Fibroblast of mammary gland (primary cell): ENCODE measurements at regions not wholly inside any gene's neighbourhood (a gene's known extent, or its start where the extent isn't known, plus 50 kb on each side); places are given as distances from the start of the nearest gene placed in this dataset.
"Not testable (repeated sequence)": the region's sequence is repeated elsewhere in the genome, so short reads cannot be mapped to it uniquely, and the experiment has no call there.

ENCODE experiments used
- DNase-seq: peaks from one replicate; pipeline ENCODE4 v3.0.0-alpha.2; 2010; ENCODE audit warnings: low read depth
- H3K4me3 ChIP-seq: 2 replicates; pipeline ENCODE4 v1.5.1; 2011; ENCODE audit warnings: low read depth, mild to moderate bottlenecking, low read length, moderate library complexity; ENCODE audit not compliant: control insufficient read depth
- TF ChIP-seq, protein P1 (sequence below): conservative IDR thresholded peaks from 2 replicates; pipeline ENCODE4 v1.5.1; 2011; ENCODE audit warnings: low read depth, low read length, inconsistent platforms; ENCODE audit not compliant: control insufficient read depth, insufficient read depth

GRCh38 chr22:48414651-48415050 is 1413.0 kb downstream of the BRD1 start:
- no peak for DNase-seq
- no peak overlapping the region for H3K4me3 ChIP-seq
- TF ChIP-seq, protein P1, sequence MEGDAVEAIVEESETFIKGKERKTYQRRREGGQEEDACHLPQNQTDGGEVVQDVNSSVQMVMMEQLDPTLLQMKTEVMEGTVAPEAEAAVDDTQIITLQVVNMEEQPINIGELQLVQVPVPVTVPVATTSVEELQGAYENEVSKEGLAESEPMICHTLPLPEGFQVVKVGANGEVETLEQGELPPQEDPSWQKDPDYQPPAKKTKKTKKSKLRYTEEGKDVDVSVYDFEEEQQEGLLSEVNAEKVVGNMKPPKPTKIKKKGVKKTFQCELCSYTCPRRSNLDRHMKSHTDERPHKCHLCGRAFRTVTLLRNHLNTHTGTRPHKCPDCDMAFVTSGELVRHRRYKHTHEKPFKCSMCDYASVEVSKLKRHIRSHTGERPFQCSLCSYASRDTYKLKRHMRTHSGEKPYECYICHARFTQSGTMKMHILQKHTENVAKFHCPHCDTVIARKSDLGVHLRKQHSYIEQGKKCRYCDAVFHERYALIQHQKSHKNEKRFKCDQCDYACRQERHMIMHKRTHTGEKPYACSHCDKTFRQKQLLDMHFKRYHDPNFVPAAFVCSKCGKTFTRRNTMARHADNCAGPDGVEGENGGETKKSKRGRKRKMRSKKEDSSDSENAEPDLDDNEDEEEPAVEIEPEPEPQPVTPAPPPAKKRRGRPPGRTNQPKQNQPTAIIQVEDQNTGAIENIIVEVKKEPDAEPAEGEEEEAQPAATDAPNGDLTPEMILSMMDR: no peak

DNA sequence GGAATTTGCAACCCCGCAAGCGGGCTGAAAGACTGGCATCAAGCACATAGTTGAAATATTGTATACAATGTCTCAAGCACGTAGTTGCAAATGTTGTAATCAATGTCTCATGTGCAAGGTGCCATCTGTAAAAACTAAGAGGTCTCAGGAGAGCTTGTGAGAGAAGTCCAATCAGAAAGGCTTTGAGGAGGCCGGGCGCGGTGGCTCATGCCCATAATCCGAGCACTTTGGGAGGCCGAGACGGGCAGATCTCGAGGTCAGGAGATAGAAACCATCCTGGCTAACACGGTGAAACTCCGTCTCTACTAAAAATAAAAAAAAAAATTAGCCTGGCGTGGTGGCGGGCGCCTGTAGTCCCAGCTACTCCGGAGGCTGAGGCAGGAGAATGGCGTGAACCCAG is 1414.7 kb downstream of the BRD1 start:
- DNase-seq, H3K4me3 ChIP-seq: not testable (repeated sequence)

DNA sequence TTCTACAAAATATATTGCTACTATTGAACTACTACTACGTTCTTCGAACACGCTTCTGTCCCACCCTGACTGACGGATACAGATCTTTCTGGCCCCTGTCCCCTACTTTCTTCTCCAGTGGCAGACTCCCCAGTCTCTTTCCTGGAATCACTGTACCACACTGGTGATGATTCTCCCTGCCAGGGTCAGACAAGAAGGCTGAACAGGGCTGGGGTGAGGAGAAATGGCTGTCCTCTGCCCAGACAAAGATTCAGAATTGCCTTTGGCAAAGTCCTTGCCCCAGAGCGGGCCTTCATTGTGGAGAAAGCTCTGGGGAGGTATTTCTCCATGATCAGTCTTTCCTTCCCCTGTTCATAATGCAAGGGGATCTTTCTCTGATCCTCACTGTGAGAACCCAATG is 1417.1 kb downstream of the BRD1 start:
- no peak for DNase-seq
- TF ChIP-seq, protein P1: no peak

DNA sequence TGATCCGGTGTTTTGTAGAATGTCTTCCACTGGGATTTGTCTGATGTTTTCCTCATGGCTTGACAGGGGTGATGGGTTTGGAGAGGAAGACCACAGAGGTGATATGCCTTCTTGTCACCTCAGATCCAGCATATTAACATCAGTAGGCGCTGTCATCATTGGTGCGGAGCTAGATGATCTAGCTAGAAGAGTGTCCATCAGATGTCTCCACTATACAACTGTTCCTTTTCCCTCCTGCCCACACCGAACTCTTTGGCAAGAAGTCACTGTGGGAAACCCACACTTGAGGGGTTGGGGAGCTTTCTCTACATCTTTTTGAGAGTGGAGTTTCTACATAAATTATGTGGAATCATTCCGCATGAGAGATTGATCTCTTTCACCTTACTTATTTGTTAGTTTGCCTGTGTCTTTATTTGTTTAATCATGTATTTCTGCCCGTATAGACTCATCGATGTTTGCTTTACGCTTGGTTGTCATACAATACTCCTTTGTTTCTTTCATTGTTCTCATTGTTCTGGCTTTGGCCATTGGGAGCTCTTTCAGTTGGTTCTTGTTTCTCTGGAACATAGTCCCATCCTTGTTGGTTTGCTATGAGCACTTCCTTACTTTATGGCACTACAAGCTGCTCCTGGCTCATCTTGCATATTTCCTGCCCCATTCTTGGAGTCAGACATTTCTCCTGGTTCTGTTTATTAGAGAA is 1420.3 kb downstream of the BRD1 start:
- H3K4me3 ChIP-seq: no peak overlapping the region
- TF ChIP-seq, protein P1: no peak
- DNase-seq: no peak

More for the DNA sequence above, 1417.1 kb downstream of the BRD1 start:
- H3K4me3 ChIP-seq: no peak overlapping the region

DNA sequence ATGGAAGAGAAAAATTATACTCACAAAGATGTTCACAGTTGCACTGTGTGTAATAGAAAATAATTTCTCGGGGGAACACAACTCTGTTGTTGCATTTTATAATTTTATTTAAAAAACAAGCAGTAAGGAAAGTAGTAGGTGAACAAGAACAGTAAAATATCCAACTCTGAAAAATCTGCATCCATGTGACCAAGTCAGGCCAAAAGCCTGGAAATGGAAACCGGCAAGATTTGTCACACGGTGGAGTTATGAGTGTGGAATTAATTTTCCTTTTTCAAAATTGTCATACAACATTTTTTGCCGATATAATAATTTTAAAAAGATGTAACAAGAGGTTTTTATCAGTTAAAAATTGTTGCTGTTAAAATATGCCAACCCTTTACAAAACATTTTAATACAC is 1421.5 kb downstream of the BRD1 start:
- TF ChIP-seq, protein P1: no peak
- no peak for DNase-seq
- no peak overlapping the region for H3K4me3 ChIP-seq

DNA sequence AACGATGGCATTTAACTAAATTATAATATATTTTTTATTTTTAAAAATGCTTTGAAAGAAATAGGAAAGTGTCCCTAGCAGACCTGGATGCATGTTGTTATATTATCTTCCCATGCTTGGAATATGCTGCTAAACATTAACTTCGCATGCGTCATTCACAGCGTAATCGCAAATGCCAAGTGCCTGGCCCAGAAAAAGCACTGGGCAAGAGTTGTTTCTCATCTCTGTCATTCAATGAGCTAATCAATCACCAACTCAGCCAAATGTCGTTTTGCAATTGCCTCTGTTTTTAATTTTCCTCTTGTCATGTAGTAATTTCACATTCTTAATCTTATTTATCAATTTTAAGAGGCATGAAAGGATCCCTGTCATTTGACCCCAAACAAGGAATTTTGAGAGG is 1421.9 kb downstream of the BRD1 start:
- no peak overlapping the region for H3K4me3 ChIP-seq
- peak; percentile 1 for DNase-seq
- TF ChIP-seq, protein P1: no peak

DNA sequence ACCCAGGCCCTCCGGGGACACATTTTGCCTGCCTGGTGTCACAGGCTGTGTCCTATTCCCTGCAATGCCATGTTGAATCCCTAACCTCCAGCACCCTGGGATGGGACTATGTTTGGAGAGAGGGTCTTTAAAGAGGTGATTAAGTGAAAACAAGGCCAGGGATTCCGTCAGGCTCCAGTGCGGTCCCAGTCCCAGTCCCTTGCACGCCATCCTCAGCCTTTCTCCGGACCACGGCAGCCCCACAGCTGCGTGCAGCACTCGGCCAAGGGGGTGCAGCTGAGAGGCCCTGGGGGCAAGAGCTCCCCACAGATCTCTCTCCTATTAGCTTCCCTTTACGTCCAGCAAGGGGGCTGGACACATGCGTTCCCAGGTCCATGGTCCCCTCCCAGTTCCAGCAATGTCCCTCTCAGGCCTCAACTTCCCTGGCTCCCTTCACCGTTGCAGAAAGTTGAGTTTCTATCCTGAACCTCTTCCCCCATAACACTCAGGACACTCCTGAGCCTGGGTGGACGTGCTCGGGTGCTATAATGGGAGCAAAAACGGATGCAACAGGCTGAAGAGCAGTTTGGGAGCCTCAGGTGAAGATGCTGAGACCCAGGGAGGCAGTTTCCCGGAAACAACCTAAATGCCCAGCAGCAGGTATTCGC is 1422.7 kb downstream of the BRD1 start:
- TF ChIP-seq, protein P1: no peak
- no peak for DNase-seq
- H3K4me3 ChIP-seq: no peak overlapping the region
